Right kidney (tissue), 1 donor: ENCODE measurements at regions not wholly inside any gene's neighbourhood (a gene's known extent, or its start where the extent isn't known, plus 50 kb on each side); places are given as distances from the start of the nearest gene placed in this dataset.
"Not testable (repeated sequence)": the region's sequence is repeated elsewhere in the genome, so short reads cannot be mapped to it uniquely, and the experiment has no call there.

Experiments used
- DNase-seq: peaks from one replicate; pipeline ENCODE4 v3.0.0-alpha.2; 2016

DNA sequence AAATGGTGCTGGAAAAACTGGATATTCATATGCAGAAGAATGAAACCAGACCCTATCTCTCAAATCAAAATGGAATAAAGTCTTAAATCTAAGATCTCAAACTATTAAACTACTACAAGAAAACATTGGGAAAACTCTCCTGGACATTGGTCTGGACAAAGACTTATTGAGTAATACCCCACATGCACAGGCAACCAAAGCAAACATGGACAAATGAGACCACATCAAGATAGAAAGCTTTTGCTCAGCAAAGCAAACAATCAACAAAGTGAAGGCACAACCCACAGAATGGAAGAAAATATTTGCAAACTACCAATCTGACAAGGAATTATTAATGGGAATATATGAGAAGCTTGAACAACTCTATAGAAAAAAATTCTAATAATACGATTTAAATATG is 284.4 kb upstream of the FGF16 start:
- no peak for DNase-seq

DNA sequence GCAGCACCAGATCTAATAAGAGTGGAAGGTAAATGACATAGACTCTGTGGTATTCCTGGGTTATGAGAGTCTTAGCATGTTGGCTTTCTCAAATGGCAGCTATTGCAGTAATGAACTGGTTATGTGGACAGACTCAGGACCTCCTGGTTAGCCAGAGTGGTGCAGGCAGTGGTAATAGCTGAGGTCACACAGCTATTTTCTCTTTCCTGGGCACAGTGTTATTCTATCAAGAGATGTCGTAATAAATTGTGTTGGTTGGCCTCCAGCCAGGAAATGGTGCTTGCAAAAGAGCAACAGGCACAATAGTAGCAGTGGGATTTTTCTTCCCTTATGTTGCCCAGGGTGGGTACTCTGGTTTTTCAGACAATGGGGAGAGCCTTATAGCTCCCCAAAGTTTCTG is 279.2 kb upstream of the FGF16 start:
- DNase-seq, result no peak

DNA sequence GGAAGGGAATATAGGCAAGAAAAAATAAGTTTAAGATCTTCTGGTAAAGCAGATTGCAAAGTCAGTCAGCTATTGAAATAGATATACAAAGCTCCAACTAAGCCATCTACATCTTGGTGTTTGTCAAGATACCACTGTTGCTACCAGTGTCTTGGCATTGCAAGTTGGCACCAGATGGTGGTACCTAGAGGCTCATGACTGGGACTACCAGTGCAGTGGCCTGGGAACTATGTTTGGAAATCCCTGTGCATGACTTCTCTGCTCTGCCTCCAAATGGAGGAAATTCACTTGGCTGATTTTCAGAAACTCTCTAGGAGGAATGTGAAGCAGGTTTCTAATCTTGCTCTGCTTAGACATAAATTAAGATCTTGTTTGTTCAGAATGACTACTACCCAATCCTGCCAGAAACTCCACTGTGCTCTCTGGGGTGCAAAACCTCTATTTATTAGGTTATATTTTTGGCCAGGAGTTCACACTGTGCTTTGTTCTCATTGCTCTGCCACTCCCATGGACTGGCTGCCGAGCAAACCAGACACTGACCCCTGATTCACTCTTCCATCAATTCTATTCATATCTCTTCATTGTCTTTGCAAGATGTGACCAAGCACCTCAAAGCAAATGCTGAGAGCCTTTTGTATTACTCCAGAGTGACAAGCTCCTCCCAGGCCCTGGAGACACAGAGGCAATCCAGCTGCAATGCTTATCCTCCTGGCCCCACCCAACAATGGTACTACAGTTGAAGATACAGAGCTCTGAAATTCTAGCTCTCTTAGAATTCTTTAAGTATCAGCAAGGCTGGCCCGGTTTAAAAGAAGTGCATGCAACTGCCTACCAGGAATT is 272.3 kb upstream of the FGF16 start:
- no peak for DNase-seq

DNA sequence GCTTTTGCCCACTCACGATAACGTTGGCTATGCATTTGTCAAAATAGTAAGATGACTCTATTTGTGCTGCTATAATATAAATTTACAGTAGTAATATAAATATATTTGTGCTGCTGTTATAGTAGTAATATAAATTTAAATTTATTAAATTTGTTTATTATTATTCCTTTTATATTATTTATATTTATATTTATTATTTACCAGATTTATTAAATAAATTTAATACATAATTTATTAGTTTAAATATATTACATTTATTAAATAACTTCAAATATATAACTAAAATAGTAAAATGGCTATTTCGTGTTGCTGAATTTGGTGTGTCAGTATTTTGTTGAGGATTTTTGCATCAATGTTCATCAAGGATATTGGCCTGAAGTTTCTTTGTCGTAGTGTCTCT is 246.5 kb upstream of the FGF16 start:
- no peak for DNase-seq

DNA sequence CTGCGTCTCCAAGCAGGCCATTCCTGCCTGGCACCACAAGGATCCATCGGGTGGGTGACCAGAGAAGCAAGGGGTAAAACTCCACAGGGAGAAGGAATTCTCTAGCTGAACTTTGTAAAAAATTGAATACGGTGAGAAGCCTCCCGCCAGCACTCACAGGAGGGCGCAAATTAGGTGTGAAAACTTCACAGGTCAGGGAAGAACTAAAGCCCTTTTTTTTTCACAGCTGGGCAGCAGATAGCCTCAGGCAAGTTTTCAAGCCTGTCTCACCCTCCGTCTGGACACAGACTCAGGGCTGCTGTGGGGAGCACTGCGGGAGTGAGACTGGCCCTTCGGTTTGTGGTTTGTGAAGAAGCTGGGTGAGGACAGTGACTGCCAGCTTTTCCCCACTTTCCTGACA is 224.1 kb upstream of the FGF16 start:
- no peak for DNase-seq

DNA sequence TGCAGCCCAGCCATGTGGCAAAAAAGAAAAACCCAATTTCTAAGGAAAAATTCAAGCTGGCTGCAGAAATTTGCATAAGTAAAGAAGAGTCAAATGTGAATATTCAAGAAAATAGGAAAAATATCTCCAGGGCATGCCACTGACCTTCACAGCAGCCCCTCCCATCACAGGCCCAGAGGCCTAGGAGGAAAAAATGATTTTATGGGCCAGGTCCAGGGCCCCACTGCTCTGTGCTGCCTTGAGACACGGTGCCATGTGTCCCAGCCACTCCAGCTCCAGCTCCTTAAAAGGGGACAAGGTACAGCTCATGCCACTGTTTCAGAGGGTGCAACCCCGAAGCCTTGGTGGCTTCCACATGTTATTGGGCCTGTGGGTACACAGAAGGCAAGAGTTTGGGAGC is 182.7 kb upstream of the FGF16 start:
- DNase-seq, result no peak

DNA sequence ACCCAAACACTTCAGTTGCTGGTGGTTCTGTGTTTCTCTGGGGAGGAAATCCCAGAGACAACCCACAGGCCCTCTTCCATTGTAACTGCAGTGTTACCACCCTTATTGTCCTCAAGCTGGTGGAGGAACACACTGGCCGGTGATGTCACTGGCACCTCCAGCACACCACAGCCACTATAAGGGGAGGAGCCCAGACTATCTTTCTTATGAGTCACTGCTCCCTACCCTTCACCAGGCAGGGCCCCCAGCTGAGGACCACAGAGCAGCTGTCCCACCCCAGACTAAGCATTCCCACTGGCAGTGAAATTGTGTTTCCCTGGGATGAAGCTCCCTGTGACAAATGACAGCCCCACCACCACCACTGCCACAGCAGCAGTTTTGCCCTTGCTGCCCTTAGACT is 171.8 kb upstream of the FGF16 start:
- DNase-seq, result no peak

DNA sequence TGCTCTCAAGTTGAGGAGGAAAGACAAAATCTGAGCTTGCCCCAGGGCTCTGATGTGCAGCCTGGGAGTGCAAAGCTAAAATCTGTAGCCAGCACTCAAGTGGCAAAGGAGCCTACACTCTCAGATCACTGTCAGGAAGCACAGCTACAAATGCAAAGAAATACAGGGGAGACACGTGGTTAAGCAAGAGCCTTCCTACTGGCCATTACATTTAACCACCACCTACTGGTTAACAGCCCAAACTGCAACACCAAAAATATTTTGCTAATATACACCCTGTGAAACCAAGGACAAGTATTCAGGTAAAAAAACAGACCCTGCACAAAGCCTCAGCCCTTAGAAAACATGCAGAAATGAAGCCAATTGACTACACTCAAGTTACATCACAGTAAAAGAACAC is 170.4 kb upstream of the FGF16 start:
- no peak for DNase-seq

DNA sequence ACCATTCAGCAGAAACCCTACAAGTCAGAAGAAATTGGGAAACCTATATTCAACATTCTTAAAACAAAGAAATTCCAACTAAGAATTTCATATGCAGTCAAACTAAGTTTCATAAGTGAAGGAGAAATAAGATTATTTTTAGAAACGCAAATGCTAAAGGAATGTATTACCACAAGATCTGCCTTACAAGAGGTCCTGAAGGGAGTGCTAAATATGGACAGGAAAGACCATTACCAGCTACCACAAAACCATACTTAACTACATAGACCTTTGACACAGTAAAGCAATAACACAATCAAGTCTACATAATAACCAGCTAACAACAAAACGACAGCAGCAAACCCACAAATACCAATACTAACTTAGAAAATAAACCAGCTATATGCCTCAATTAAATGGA is 169.3 kb upstream of the FGF16 start:
- no peak for DNase-seq

DNA sequence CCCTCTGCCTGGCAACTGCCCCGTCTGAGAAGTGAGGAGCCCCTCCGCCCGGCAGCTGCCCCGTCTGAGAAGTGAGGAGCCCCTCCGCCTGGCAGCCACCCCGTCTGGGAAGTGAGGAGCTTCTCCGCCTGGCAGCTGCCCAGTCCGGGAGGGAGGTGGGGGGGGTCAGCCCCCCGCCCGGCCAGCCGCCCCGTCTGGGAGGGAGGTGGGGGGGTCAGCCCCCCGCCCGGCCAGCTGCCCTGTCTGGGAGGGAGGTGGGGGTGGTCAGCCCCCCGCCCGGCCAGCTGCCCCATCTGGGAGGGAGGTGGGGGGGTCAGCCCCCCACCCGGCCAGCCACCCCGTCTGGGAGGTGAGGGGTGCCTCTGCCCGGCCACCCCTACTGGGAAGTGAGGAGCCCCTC is 167.8 kb upstream of the FGF16 start:
- DNase-seq, result not testable (repeated sequence)

DNA sequence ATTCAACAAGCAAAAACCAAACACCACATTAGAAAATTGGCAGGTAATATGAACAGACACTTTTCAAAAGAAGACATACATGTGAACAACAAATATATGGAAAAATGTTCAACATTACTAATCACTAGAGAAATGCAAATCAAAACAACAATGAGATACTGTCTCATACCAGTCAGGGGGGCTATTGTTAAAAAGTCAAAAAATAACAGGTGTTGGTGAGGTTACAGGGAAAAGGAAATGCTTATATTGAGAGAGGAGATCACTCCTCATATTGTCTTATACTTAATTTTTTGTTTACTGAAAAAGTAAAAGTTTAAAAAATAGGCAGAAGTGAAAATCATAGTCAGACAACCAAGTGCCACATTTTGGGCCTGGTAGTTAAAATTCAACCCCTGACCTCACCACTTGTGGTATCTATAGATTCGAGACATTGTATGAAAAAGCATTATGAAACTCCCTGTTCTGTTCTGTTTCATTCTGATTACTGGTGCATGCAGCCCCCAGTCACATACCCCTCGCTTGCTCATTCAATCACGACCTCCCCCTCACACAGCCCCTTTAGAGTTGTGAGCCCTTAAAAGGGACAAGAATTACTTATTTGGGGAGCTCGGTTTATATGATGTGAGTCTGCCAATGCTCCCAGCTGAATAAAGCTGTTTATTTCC is 153.7 kb upstream of the FGF16 start:
- DNase-seq, result no peak

DNA sequence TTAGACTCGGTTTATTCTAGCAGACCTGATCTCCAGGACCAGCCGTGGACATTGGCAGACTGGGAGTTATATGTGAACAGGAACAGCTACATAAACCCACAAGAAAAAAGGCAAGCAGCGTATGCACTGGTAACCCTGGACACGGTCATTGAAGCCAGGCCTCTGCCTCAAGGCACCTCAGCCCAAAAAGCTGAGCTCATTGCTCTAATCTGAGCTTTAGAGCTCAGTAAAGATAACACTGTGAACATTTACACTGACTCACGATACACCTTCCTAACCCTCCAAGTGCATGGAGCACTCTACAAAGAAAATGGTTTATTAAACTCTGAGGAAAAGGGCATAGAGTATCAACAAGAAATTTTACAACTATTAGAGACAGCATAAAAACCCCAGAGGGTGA is 148.9 kb upstream of the FGF16 start:
- DNase-seq, result no peak

DNA sequence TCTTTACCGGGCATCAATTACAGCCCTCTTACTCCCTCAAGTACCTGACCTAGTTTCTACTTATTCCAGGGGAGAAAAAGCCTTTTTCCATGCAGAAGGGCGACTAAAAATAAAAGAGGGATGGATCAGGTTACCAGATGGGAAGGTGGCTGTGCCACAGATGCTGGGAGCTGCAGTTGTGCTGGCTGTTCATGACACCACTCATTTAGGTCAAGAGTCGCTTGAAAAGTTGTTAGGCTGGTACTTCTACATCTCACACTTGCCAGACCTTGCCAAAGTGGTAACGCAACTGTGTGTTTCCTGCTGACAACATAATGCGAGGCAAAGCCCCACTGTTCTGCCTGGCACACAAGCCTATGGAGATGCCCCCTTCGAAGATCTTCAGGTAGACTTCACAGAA is 148.4 kb upstream of the FGF16 start:
- no peak for DNase-seq

DNA sequence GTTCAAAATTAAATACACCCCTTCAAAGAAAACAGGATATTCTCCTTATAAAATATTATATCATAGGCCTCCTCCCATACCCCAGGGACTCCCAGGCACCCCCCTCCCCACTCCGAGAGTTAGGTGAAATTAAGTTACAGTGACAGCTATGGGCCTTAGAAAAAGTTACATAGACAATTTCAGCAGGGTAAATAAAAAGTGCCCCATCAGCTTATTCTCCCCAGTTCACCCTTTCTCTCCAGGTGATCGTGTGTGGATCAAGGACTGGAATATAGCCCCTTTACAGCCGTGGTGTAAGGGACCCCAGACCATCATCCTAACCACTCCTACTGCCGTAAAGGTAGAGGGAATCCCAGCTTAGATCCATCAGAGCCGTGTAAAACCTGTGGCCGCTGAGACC is 147.6 kb upstream of the FGF16 start:
- no peak for DNase-seq

DNA sequence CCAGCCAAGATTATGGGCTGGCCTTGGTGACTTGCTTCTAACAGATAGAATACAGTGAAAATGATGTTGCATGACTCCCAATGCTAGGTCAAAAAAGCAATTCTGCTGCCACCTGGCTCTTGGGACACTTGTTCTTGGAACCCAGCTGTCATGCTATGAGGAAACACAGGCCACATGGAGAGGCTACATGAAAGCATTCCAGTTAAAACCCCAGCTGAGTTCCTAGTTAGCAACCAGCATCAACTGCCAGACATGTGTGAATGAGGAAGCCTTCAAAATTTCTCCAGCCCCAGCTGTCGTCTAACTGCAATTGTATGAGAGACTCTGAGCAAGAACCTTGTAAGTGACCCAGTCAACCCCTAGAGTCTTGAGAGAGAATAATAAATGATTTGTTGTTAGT is 105.2 kb upstream of the FGF16 start:
- DNase-seq, result no peak

DNA sequence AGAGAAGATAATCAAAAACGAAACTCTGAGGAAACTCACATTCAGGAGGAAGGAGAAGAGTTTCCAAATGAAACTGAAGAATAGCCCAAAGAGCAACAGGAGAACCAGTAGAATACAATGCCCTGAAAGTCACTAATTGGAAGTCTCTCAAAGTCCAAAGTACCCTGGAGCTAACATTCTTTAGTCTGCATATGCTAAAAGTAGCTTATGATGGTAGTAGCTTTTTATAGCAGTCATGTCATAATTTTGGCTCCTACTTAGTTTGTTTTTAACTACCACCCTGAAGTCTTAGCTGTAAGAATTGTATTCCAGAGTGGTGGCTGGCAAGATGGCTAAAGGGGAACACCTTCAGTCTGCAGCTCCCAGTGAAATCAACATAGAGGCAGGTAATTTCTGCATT is 100.3 kb upstream of the FGF16 start:
- no peak for DNase-seq

DNA sequence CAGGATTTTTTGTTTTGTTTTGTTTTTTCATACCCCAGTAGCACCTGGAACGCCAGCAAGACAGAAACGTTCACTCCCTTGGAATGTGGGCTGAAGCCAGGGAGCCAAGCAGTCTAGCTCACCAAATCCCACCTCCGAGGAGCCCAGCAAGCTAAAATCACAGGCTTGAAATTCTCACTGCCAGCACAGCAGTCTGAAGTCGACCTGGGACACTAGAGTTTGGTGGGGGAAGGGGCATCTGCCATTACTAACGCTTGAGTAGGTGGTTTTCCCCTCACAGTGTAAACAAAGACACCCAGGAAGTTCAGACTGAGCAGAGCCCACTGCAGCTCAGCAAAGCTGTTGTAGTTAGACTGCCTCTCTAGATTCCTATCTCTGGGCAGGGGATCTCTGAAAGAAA is 99.6 kb upstream of the FGF16 start:
- no peak for DNase-seq

DNA sequence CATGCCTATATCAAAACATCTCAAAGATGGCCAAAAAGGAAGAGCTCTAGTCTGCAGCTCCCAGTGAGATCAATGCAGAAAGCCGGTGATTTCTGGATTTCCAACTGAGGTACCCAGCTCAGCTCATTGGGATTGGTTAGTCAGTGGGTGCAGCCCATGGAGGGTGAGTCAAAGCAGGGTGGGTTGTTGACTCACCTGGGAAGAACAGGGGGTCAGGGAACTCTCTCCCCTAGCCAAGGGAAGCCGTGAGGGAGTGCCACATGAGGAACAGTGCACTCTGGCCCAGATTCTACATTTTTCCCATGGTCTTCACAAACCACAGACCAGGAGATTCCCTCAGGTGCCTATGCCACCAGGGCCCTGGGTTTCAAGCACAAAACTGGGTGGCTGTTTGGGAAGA is 57.3 kb upstream of the FGF16 start:
- DNase-seq, result no peak

DNA sequence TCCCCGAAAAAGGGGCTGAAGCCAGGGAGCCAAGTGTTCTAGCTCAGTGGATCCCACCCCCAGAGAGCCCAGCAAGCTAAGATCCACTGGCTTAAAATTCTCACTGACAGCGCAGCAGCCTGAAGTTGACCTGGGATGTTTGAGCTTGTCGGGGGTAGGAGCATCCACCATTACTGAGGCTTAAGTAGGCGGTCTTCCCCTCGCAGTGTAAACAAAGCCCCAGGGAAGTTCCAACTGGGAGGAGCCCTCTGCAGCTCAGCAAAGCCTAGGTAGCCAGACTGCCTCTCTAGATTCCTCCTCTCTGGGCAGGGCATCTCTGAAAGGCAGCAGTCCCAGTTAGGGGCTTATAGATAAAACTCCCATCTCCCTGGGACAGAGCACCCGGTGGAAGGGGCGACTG is 56.8 kb upstream of the FGF16 start:
- DNase-seq, result not testable (repeated sequence)

DNA sequence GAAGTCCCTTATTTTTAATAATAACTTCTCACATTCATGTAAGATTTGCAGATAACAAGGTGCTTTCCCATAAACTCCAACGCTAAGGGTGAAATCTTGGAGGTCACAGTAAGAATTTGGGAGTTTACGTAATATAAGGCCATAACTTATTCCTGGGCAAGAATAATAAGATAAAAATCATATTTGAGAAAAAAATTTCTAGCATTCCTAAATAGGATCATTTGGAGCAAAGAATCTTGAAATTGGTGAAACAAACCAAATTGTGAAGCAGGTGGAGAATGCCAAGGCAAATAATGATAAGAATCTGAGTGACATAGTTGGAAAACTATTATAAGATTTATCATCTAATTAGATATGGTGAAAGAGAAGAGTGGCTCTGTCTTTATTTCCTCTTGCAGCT is 50.4 kb upstream of the FGF16 start:
- DNase-seq, result no peak
